OCI-LY1 (cell line): ENCODE measurements at regions not wholly inside any gene's neighbourhood (a gene's known extent, or its start where the extent isn't known, plus 50 kb on each side); places are given as distances from the start of the nearest gene placed in this dataset.

Experiments
- H2AFZ ChIP-seq: fragments of 200-600 bp; sonication (generic), shearing (Covaris generic); 2 replicates; pipeline ENCODE4 v1.6.0; 2014; ENCODE audit warnings: antibody characterized with exemption, mild to moderate bottlenecking, low read length
- H3F3A ChIP-seq: fragments of 200-600 bp; sonication (generic), shearing (Covaris generic); 2 replicates; pipeline ENCODE4 v1.6.0; 2014; ENCODE audit warnings: mild to moderate bottlenecking, antibody characterized with exemption, low read length, moderate library complexity; ENCODE audit not compliant: insufficient read depth
- H3K27ac ChIP-seq: fragments of 200-600 bp; sonication (generic); 2 replicates; pipeline ENCODE4 v1.5.1; 2014; ENCODE audit warnings: low read length, mixed run types, mild to moderate bottlenecking, low read depth; ENCODE audit not compliant: poor library complexity, severe bottlenecking
- H3K27me3 ChIP-seq: fragments of 200-600 bp; sonication (generic); 2 replicates; pipeline ENCODE4 v1.6.0; 2014; ENCODE audit warnings: antibody characterized with exemption, mild to moderate bottlenecking, low read length, moderate library complexity; ENCODE audit not compliant: insufficient read depth
- H3K36me3 ChIP-seq: fragments of 200-600 bp; sonication (generic); 2 replicates; pipeline ENCODE4 v1.6.1; 2014; ENCODE audit warnings: mild to moderate bottlenecking, antibody characterized with exemption, low read length, moderate library complexity, mixed read lengths; ENCODE audit not compliant: insufficient read depth
- H3K4me1 ChIP-seq: fragments of 200-600 bp; sonication (generic); 2 replicates; pipeline ENCODE4 v1.5.1; 2014; ENCODE audit warnings: mild to moderate bottlenecking, low read length, moderate library complexity; ENCODE audit not compliant: insufficient read depth, severe bottlenecking
- H3K4me2 ChIP-seq: fragments of 200-600 bp; sonication (generic), shearing (Covaris generic); 2 replicates; pipeline ENCODE4 v1.6.1; 2014; ENCODE audit warnings: low read length
- H3K4me3 ChIP-seq: fragments of 200-600 bp; sonication (generic); 2 replicates; pipeline ENCODE4 v1.5.1; 2014; ENCODE audit warnings: low read length, low read depth, mild to moderate bottlenecking, mixed read lengths; ENCODE audit not compliant: poor library complexity, severe bottlenecking
- H3K79me2 ChIP-seq: fragments of 200-600 bp; shearing (Covaris generic); 2 replicates; pipeline ENCODE4 v1.6.1; 2016; ENCODE audit warnings: mixed run types, low read length, mixed read lengths; ENCODE audit not compliant: insufficient read depth
- H3K9ac ChIP-seq: fragments of 200-600 bp; sonication (generic), shearing (Covaris generic); 2 replicates; pipeline ENCODE4 v1.6.1; 2014; ENCODE audit warnings: mild to moderate bottlenecking, low read length, mixed read lengths
- H3K9me2 ChIP-seq: fragments of 200-600 bp; sonication (generic), shearing (Covaris generic); 2 replicates; pipeline ENCODE4 v1.6.1; 2014; ENCODE audit warnings: low read depth, mild to moderate bottlenecking, low read length, mixed read lengths
- H3K9me3 ChIP-seq: fragments of 200-600 bp; shearing (Covaris generic); 2 replicates; pipeline ENCODE4 v1.6.1; 2014; ENCODE audit warnings: low read length, mixed read lengths
- H4K20me1 ChIP-seq: fragments of 200-600 bp; sonication (generic), shearing (Covaris generic); 2 replicates; pipeline ENCODE4 v1.6.0; 2016; ENCODE audit warnings: mild to moderate bottlenecking, low read length; ENCODE audit not compliant: insufficient read depth
- CTCF ChIP-seq: fragments of 200-600 bp; sonication (generic), shearing (Covaris generic); IDR thresholded peaks from 2 replicates; pipeline ENCODE4 v1.5.1; 2017; ENCODE audit warnings: mild to moderate bottlenecking, antibody characterized with exemption, low read length, moderate library complexity, mixed read lengths
- EZH2 ChIP-seq: fragments of 200-600 bp; sonication (generic), shearing (Covaris generic); IDR thresholded peaks from 2 replicates; pipeline ENCODE4 v1.8.0; 2017; ENCODE audit warnings: borderline replicate concordance, mixed run types, mild to moderate bottlenecking, antibody characterized with exemption, low read length, moderate library complexity, mixed read lengths

GRCh38 chr12:23228101-23228500 is 603.1 kb downstream of the ETNK1 start:
- TF ChIP-seq CTCF (no peak), EZH2 (no peak)
- H3K4me3 ChIP-seq: no peak overlapping the region
- no peaks in the 10 kb centered on the region for H4K20me1 ChIP-seq
- H3K9me3 ChIP-seq: no peaks in the 10 kb centered on the region
- no peaks in the 10 kb centered on the region for H3K79me2 ChIP-seq
- no peak overlapping the region for H2AFZ ChIP-seq
- H3K27ac ChIP-seq: no peak overlapping the region
- no peaks in the 10 kb centered on the region for H3K9me2 ChIP-seq
- no peaks in the 10 kb centered on the region for H3K4me1 ChIP-seq
- H3K36me3 ChIP-seq: no peaks in the 10 kb centered on the region
- H3K4me2 ChIP-seq: no peak overlapping the region
- H3F3A ChIP-seq: no peaks in the 10 kb centered on the region
- no peak overlapping the region for H3K9ac ChIP-seq
- no peaks in the 10 kb centered on the region for H3K27me3 ChIP-seq

GRCh38 chr12:23230899-23231298 is 605.9 kb downstream of the ETNK1 start:
- Histone ChIP-seq H3K36me3 (no peaks in the 10 kb centered on the region), H3K9ac (no peak overlapping the region), H3K9me2 (no peaks in the 10 kb centered on the region), H3K9me3 (no peaks in the 10 kb centered on the region), H2AFZ (no peak overlapping the region; the same call in 1 of the 2 replicates), H3F3A (no peaks in the 10 kb centered on the region), H3K4me2 (no peak overlapping the region), H4K20me1 (no peaks in the 10 kb centered on the region), H3K27me3 (no peaks in the 10 kb centered on the region), H3K79me2 (no peaks in the 10 kb centered on the region), H3K4me3 (no peak overlapping the region), H3K4me1 (no peaks in the 10 kb centered on the region), H3K27ac (no peak overlapping the region)
- TF ChIP-seq CTCF: no peak
- TF ChIP-seq EZH2: no peak

- Histone ChIP-seq H3K4me3 (no peak overlapping the region), H3K36me3 (no peaks in the 10 kb centered on the region), H3K9me3 (no peaks in the 10 kb centered on the region), H3K4me2 (no peak overlapping the region), H2AFZ (no peak overlapping the region), H3K27ac (no peak overlapping the region), H3F3A (no peaks in the 10 kb centered on the region), H3K9ac (no peak overlapping the region), H3K9me2 (no peaks in the 10 kb centered on the region), H3K27me3 (no peaks in the 10 kb centered on the region), H3K79me2 (no peaks in the 10 kb centered on the region), H4K20me1 (no peaks in the 10 kb centered on the region), H3K4me1 (no peaks in the 10 kb centered on the region)
- TF ChIP-seq CTCF (no peak), EZH2 (no peak)
These were observed 611.3 kb downstream of the ETNK1 start for GRCh38 chr12:23236066-23236780.
